Smooth muscle cell of the brain vasculature (primary cell): ENCODE measurements at regions not wholly inside any gene's neighbourhood (a gene's known extent, or its start where the extent isn't known, plus 50 kb on each side); places are given as distances from the start of the nearest gene placed in this dataset.
"Not testable (repeated sequence)": the region's sequence is repeated elsewhere in the genome, so short reads cannot be mapped to it uniquely, and the experiment has no call there.

Experiments used
- DNase-seq: peaks from one replicate; pipeline ENCODE4 v3.0.0-alpha.2; 2012; ENCODE audit warnings: low read depth, low spot score

GRCh38 chr14:83289896-83290295, 1756.2 kb upstream of the SEL1L start:
- DNase-seq, result no peak

GRCh38 chr14:83290447-83290846, 1756.8 kb upstream of the SEL1L start:
- DNase-seq, result no peak

- DNase-seq, result no peak
These were observed 1758.1 kb upstream of the SEL1L start for GRCh38 chr14:83291714-83292113.

GRCh38 chr14:83294941-83295340, 1761.3 kb upstream of the SEL1L start:
- no peak for DNase-seq

GRCh38 chr14:83297361-83297760, 1763.7 kb upstream of the SEL1L start:
- DNase-seq, result no peak

GRCh38 chr14:83298016-83298415, 1764.4 kb upstream of the SEL1L start:
- DNase-seq, result not testable (repeated sequence)

- DNase-seq, result no peak
These were observed 1766.9 kb upstream of the SEL1L start for GRCh38 chr14:83300476-83301064.

GRCh38 chr14:83301791-83302190, 1768.1 kb upstream of the SEL1L start:
- no peak for DNase-seq

- no peak for DNase-seq
These were observed 1775.6 kb upstream of the SEL1L start for GRCh38 chr14:83309211-83309610.

GRCh38 chr14:83309833-83310232, 1776.2 kb upstream of the SEL1L start:
- DNase-seq, result no peak

- no peak for DNase-seq
These were observed 1778.9 kb upstream of the SEL1L start for GRCh38 chr14:83312511-83312910.

- DNase-seq, result no peak
These were observed 1781.1 kb upstream of the SEL1L start for GRCh38 chr14:83314764-83315163.

- no peak for DNase-seq
These were observed 1782.7 kb upstream of the SEL1L start for GRCh38 chr14:83316356-83316755.

GRCh38 chr14:83320837-83321236, 1787.2 kb upstream of the SEL1L start:
- no peak for DNase-seq

GRCh38 chr14:83331513-83331912, 1797.9 kb upstream of the SEL1L start:
- no peak for DNase-seq

GRCh38 chr14:83342590-83342989, 1808.9 kb upstream of the SEL1L start:
- no peak for DNase-seq

GRCh38 chr14:83347874-83348273, 1814.2 kb upstream of the SEL1L start:
- DNase-seq, result no peak

- no peak for DNase-seq
These were observed 1822.0 kb upstream of the SEL1L start for GRCh38 chr14:83355609-83356008.

GRCh38 chr14:83356080-83356479, 1822.4 kb upstream of the SEL1L start:
- DNase-seq, result no peak

- DNase-seq, result no peak
These were observed 1838.6 kb upstream of the SEL1L start for GRCh38 chr14:83372271-83372670.

GRCh38 chr14:83379436-83379835, 1845.8 kb upstream of the SEL1L start:
- DNase-seq, result peak; percentile 18

- no peak for DNase-seq
These were observed 1850.6 kb upstream of the SEL1L start for GRCh38 chr14:83384253-83384652.

- DNase-seq, result no peak
These were observed 1861.7 kb upstream of the SEL1L start for GRCh38 chr14:83395321-83395720.

GRCh38 chr14:83416476-83416875, 1882.8 kb upstream of the SEL1L start:
- no peak for DNase-seq
